NCI-H748 (cell line): ENCODE measurements at regions not wholly inside any gene's neighbourhood (a gene's known extent, or its start where the extent isn't known, plus 50 kb on each side); places are given as distances from the start of the nearest gene placed in this dataset.
"Not testable (repeated sequence)": the region's sequence is repeated elsewhere in the genome, so short reads cannot be mapped to it uniquely, and the experiment has no call there.

Experiments used
- DNase-seq: peaks from one replicate; lab custom pipeline; 2025; ENCODE audit not compliant: unreplicated experiment; lab: John Stamatoyannopoulos, UW

DNA sequence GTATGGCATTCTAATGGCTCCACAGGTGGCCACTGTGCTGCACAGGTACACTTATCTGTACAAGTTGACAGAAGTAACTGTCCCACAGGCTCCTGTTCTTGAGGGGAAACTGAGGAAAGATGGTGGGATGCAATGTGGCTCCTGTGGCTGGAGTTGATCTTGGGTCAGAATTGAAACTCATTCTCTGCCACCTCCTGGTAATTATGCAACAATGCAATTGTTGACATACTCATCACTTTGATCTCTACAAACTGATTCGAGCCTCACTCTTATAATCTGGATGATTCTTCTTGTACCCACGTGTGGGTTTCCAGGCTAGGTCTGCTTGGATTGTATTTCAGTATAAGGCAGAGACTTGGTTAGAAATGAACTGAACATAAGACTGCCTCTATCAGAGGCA is 148.8 kb downstream of the CCNG2 start:
- DNase-seq: no peak

- DNase-seq: no peak
These were observed 149.5 kb downstream of the CCNG2 start for GRCh38 chr4:77306496-77306895.

- DNase-seq: peak; percentile 19
These were observed 151.8 kb downstream of the CCNG2 start for GRCh38 chr4:77308843-77309242.

DNA sequence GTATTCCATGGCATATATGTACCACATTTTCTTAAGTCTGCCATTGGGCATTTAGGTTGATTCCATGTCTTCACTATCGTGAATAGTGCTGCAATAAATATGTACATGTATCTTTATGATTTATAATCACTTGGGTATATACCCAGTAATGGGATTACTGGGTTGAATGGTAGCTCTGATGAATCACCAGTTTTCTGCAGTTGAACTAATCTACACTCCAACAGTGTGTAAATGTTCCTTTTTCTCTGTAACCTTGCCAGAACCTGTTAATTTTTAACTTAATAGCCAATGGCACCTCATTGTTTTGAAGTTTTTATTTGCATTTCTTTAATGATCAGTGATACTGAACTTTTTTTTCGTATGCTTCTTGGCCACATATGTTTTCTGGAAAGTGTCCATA is 152.5 kb downstream of the CCNG2 start:
- DNase-seq: no peak

DNA sequence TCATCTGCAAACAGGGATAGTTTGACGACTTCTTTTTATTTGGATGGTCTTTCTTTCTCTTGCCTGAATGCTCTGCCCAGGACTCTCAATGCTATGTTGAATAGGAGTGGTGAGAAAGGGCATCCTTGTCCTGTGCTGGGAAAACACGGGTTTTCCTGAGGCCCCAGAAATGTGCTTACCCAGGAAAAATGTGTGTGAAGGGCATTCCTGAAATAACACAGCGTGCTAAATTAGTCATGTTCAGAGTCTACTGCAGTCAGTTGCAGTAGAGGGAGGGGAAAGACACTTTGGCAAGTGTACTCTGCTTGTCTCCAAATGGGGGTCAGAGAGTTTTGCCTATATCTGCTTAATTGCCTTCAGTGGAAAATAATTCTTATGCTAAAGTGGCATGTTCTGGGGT is 153.9 kb downstream of the CCNG2 start:
- DNase-seq: no peak

- DNase-seq: no peak
These were observed 157.7 kb downstream of the CCNG2 start for GRCh38 chr4:77314697-77315096.

DNA sequence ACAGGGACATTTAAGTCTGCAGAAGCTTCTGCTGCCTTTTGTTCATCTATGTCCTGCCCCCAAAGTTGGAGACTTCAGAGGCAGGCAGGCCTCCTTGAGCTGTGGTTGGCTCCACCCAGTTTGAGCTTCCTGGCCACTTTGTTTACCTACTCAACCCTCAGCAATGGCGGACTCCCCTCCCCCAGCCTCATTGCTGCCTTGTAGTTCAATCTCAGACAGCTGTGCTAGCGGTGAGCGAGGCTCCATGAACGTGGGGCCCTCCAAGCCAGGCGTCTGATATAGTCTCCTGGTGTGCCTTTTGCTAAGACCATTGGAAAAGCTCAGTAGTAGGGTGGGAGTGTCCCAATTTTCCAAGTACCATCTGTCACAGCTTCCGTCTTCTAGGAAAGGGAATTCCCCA is 170.1 kb downstream of the CCNG2 start:
- DNase-seq: no peak

DNA sequence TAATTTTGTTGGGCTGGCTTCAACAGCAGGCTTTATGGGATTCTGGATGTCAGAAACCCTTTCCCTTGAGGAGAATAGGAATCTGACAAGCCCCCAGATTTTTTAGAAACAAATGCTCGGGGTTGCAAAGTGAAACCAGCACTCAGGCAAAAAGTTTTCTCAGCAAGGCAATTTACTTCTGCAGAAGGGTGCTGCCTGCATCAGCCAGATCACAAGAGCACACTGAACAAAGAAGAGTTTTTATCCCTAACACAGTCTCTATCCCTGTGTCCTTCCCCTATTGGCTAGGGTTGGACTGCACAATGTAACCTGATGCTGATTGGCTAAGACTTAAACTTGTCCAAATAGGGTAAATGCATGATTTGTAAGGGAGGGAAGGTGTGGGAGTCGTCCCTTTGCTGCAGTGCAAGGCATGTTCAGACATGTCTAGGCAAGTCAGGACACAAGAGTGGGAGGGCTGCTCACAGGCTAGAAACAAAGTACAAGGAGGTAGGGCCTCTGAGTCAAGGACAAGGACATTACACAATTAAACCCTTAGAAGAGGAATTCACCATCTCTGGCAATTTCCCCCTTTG is 175.8 kb downstream of the CCNG2 start:
- DNase-seq: no peak

DNA sequence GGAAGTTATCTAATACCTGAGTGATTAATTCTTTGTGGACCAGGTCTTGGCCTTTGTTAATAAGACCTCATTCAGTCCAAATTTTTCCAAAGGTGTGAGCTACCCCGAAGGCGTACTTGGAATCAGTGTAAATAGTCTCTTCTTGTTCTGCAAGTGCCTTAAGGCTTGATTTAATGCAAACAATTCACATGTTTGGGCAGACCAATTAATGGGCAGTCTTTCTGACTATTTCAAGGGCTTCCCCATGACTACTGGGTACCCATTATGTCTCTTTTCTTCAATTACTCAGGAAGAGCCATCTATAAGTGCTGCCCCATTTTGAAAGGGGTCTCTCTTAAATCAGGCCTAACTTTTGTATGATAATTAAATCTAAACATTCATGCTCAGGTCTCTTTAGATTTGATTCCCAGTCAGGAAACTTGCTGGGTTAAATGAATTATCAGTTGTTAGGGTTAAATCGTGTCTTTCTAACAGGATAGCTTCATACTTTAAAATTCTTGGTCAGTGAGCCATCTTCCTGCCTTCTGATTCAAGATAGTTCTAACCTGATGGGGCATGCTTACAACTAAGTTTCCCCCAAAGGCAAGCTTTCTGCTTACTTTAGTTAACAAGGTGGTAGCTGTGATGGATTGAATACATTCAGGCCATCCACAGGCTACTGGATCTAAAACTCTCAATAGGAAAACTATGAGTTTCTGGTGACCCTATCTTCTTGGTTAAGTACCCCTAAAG is 179.6 kb downstream of the CCNG2 start:
- DNase-seq: no peak

DNA sequence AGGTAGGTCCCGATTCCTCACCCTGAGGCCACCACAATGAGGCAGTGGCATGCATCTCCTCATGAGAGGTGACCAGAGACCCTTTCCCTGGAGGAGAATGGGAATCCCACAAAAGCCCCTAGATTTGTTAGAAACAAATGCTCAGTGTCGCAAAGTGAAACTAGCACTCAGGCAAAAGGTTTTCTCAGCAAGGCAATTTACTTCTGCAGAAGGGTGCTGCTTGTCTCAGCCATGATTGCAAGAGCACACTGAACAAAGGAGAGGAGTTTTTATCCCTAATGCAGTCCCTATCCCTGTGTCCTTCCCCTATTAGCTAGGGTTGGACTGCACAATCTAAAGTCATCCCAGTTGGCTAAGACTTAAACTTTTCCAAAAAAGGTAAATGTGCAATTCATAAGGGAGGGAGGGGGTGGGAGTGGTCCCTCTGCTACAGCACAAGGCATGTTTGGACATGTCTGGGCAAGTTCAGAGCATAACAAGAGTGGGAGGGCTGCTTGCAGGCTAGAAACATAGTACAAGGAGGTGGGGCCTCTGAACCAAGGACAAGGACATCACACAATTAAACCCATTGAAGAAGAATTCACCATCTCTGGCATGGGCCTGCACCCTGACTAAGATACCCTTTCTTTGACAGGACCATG is 185.3 kb downstream of the CCNG2 start:
- DNase-seq: no peak

DNA sequence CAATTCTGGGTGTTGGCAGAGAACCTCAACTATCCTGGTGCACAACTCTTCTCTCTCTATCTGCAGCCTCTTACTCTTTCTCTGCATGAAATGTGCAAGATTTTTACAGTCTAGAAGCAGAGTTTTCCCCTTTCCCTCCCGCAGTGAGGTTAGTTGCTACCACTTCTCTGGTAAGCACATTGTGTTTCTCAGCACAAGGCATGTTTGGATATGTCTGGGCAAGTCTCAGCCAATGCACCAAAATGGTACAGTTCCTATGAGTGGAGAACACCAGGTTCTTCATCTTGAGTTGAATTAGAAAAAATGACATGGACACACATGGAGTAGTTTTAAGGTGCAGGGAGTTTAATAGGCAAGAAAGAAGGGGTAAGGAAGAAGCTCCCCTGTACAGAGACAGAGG is 187.0 kb downstream of the CCNG2 start:
- DNase-seq: no peak

- no peak for DNase-seq
These were observed 187.8 kb downstream of the CCNG2 start for GRCh38 chr4:77344784-77345183.

DNA sequence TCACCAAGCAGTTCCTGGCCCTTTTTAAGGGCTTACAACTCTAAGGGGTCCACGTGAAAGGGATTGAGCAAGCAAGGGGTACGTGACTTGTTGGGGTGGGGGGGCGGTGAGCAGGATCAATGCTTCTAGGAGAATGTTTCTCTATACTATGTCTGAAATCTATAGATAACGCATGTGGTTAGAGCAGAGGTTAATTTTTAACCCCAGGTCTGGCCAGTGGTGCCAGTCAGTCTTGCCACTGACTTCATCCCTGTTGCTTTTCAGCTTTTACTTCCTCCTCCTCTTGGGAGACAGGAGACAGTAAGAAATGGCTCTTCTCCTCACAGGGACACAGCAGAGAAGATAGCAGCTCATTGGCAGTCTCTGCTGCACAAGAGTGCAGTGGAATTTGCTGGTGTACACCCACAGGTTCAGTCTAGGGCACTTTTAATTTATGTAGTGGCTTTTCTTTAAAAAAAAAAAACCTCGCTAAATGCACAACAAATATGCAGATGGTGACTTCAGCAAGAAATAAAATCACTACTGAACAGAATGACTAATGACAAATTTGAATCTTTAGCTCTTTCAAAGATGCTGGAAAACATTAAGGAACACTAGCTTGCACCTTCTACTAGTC is 190.5 kb downstream of the CCNG2 start:
- DNase-seq: no peak

DNA sequence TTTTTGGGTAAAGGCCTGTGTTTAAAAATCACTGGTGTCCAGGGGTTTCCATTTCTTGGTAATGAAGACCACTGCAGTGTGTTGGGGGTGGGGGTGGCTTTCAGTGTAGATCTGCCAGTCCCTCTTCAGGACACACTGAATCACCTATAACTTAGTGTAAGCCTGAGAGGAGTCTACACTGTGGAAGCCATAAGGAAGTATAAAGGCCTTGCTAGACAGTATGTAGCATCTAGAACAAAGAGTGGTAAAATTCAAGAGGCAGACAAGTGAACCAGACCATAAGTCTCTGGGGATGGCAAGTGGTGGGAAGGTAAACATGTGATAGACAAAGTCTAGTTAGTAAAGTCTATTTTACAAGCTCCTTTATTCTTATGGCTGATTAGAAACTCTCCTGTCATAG is 191.8 kb downstream of the CCNG2 start:
- DNase-seq: no peak

- DNase-seq: no peak
These were observed 192.4 kb downstream of the CCNG2 start for GRCh38 chr4:77349364-77349763.

DNA sequence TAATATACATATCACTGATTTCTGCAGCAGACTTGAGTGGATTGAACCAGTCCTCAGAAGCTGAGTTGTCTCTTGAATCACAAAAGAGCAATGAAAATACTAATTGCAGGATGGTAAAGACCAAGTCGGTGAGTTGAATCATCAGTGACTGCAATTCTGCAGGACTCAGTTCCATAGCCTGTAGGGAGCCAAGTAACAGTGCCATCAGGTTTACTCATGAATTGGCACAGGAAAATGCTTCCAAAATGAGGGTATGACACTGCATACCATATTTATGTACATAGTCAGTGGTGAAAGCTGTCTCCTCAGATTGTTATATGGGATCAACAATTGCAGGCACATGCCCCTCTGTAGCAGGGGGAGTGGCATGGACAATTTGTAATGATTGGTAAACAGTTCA is 192.8 kb downstream of the CCNG2 start:
- DNase-seq: peak; percentile 82

DNA sequence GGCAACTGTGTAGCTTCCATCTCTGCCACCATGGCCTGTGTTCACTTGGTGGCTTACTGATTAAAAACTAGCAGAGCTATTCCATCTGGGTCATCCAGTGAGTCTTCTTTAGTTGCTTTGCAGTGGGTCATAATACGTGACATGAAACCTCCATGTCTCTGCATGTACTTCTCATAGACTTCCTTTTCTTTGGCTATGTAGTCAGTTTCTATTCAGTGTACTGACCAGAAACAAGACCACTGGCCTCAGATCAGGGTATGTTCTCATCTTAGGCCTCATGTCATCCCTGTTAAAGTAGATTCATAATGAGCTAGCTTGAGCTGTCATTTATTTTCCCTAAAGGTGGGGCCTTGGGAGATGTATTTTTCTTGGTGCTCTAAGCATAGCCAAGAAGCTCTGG is 195.2 kb downstream of the CCNG2 start:
- no peak for DNase-seq

DNA sequence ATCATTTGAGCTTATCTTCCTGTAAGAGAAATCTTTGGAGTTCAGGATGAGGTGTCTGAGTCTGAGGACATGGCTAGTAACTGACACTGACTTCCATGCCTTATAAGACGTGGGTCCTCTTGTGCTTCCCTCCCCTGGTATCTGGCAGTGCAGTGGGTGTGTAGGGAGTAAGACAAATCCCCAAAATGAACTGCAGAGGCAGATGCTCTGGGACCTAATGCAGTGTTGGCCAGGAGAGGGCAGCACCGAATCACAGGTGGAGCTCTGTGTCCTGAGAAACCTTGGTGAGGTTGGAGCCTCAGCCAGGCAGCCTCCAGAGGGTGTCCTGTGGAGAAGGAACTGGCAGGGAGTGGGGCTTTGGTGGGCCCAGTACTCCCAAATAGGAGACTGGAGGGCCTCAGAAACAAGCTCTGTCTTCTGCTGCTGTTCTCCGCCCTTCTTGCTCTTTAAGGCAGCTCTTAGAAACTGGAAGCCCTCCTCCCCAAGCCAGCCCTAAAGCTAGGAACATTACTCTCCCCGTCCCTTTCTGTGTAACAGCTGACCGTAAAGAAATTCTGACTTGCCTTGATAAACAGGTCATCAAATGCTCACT is 196.8 kb downstream of the CCNG2 start:
- not testable (repeated sequence) for DNase-seq

GRCh38 chr4:77354550-77354949 is 197.5 kb downstream of the CCNG2 start:
- DNase-seq: no peak

- no peak for DNase-seq
These were observed 198.7 kb downstream of the CCNG2 start for GRCh38 chr4:77355731-77356130.

DNA sequence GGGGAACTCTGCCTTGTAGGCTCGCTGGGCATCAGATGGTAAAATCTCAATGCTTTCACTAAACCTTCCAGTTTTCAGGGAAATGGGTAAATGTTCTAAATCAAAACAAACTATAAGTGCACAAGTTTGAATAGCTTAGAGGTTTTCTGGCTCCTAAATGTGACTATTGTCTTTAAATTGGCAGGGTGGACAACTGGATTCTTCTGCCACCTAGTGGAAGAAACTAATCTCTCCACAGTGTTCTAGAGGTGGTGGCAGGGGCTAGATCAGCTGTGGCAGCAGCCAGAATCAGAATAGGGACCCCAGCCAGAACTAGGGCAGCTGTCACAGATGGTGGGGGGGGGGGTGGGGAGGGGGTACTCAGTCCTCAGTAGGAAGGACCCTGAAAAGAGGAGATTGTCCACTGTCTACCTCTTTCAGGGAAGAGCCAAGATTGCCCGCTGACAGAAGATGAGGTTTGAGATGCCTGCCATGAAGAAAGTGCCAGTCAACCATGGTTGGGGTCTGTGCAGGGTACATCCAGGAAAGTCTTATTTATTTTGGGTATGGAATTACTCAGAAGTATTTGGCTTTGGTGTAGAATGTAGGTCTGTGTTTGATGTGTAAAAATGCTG is 201.4 kb downstream of the CCNG2 start:
- DNase-seq: peak; percentile 17
